ENCODE measurements at regions not wholly inside any gene's neighbourhood (a gene's known extent, or its start where the extent isn't known, plus 50 kb on each side); places are given as distances from the start of the nearest gene placed in this dataset.
"Not testable (repeated sequence)": the region's sequence is repeated elsewhere in the genome, so short reads cannot be mapped to it uniquely, and the experiment has no call there.

- DNase-seq (ENCODE audit: low read depth), result no peak
These were observed 1138.3 kb upstream of the LRRTM3 start for GRCh38 chr10:65787571-65787970.

- no peak for DNase-seq (ENCODE audit: low read depth)
These were observed 1137.6 kb upstream of the LRRTM3 start for GRCh38 chr10:65788271-65788670.

- DNase-seq (ENCODE audit: low read depth), result no peak
These were observed 1133.9 kb upstream of the LRRTM3 start for GRCh38 chr10:65791979-65792378.

- no peak for DNase-seq (ENCODE audit: low read depth)
These were observed 1132.0 kb upstream of the LRRTM3 start for GRCh38 chr10:65793738-65794425.

- not testable (repeated sequence) for DNase-seq (ENCODE audit: low read depth)
These were observed 1131.0 kb upstream of the LRRTM3 start for GRCh38 chr10:65794861-65795260.

- DNase-seq (ENCODE audit: low read depth), result no peak
These were observed 1129.4 kb upstream of the LRRTM3 start for GRCh38 chr10:65796472-65796871.

- DNase-seq (ENCODE audit: low read depth), result no peak
These were observed 1127.7 kb upstream of the LRRTM3 start for GRCh38 chr10:65798133-65798532.

GRCh38 chr10:65802391-65802790, 1123.4 kb upstream of the LRRTM3 start:
- DNase-seq (ENCODE audit: low read depth), result no peak

- no peak for DNase-seq (ENCODE audit: low read depth)
These were observed 1120.3 kb upstream of the LRRTM3 start for GRCh38 chr10:65805511-65805910.

- no peak for DNase-seq (ENCODE audit: low read depth)
These were observed 1119.8 kb upstream of the LRRTM3 start for GRCh38 chr10:65805993-65806392.

GRCh38 chr10:65808687-65809333, 1117.0 kb upstream of the LRRTM3 start:
- DNase-seq (ENCODE audit: low read depth), result no peak

GRCh38 chr10:65811931-65812525, 1113.8 kb upstream of the LRRTM3 start:
- no peak for DNase-seq (ENCODE audit: low read depth)

- DNase-seq (ENCODE audit: low read depth), result no peak
These were observed 1109.3 kb upstream of the LRRTM3 start for GRCh38 chr10:65816536-65816935.

- DNase-seq (ENCODE audit: low read depth), result no peak
These were observed 1106.8 kb upstream of the LRRTM3 start for GRCh38 chr10:65818990-65819389.

- DNase-seq (ENCODE audit: low read depth), result no peak
These were observed 1098.5 kb upstream of the LRRTM3 start for GRCh38 chr10:65827359-65827758.

- no peak for DNase-seq (ENCODE audit: low read depth)
These were observed 1087.0 kb upstream of the LRRTM3 start for GRCh38 chr10:65838811-65839210.

- no peak for DNase-seq (ENCODE audit: low read depth)
These were observed 1082.6 kb upstream of the LRRTM3 start for GRCh38 chr10:65843203-65843602.

- no peak for DNase-seq (ENCODE audit: low read depth)
These were observed 1079.9 kb upstream of the LRRTM3 start for GRCh38 chr10:65845916-65846315.

- no peak for DNase-seq (ENCODE audit: low read depth)
These were observed 1079.3 kb upstream of the LRRTM3 start for GRCh38 chr10:65846541-65846940.

- DNase-seq (ENCODE audit: low read depth), result no peak
These were observed 1078.9 kb upstream of the LRRTM3 start for GRCh38 chr10:65846949-65847348.

GRCh38 chr10:65847436-65848230, 1078.2 kb upstream of the LRRTM3 start:
- DNase-seq (ENCODE audit: low read depth), result no peak

- no peak for DNase-seq (ENCODE audit: low read depth)
These were observed 1067.0 kb upstream of the LRRTM3 start for GRCh38 chr10:65858841-65859240.

GRCh38 chr10:65861249-65861648, 1064.6 kb upstream of the LRRTM3 start:
- DNase-seq (ENCODE audit: low read depth), result no peak
